Breast epithelium (tissue), 3 donors: ENCODE measurements at regions not wholly inside any gene's neighbourhood (a gene's known extent, or its start where the extent isn't known, plus 50 kb on each side); places are given as distances from the start of the nearest gene placed in this dataset.

ENCODE experiments used
- CTCF ChIP-seq, 3 donors: fragments of 450-650 bp; IDR thresholded peaks; one replicate each; pipeline ENCODE4 v1.5.1; 2016 to 2017; ENCODE audit warnings: antibody characterized with exemption in 3 of 3, mild to moderate bottlenecking in 3 of 3, moderate library complexity in 3 of 3
- POLR2A ChIP-seq: fragments of 450-650 bp; IDR thresholded peaks from one replicate; pipeline ENCODE4 v1.6.1; 2016; ENCODE audit warnings: antibody characterized with exemption, mild to moderate bottlenecking, moderate library complexity

DNA sequence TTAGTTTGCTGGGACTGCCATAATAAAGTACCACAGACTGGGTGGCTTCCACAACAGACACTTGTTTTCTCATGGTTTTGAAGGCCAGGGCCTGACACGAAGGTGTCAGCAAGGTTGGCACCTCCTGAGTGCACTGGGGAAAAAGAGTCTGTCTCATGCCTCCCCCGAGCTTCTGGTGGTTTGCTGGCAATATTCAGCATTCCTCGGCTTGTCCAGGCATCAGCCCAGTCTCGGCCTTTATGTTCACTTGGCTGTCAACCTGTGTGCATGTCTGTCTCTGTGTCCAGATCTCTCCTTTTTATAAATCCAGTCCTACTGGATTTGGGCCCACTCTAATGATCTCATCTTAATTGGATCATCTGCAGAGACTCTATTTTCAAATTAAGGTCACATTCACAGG, 72.6 kb downstream of the DOP1B start:
- TF ChIP-seq CTCF (IDR thresholded peaks at IDR 0.05) (no peak), POLR2A (no peak)
